ENCODE measurements at regions not wholly inside any gene's neighbourhood (a gene's known extent, or its start where the extent isn't known, plus 50 kb on each side); places are given as distances from the start of the nearest gene placed in this dataset.

DNA sequence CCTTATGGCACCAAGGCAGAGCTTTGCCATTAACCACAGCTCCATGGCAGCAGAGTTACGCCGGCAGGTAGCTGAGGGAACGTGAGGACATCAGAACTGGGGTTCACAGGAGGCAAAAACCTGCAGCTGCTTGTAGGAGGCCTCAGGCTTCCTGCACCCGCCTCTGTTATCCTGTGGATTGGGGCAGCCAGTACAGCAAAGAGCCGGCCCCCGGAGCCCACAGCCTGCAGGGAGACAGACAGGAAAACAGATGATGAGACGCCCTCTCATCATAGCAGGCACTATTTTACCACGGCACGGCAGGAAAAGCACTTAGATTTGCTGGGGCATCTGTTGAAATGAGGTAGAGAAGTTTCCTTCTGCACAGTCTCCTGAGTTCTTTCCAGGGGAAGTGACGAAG, 870.3 kb downstream of the TBC1D22A start:
- Histone ChIP-seq H3K9ac (ENCODE audit: low read length in 2 of 2) (no peak overlapping the region), H3K9me3 (ENCODE audit: control insufficient read depth in 2 of 2, low read length in 2 of 2) (peaks cover 3 to 5% of the 10 kb centered on the region in 2 donors), H3K4me1 (ENCODE audit: control insufficient read depth, insufficient read depth, low read length) (no peaks in the 10 kb centered on the region), H3K27me3 (ENCODE audit: control insufficient read depth in 1 of 2, insufficient read depth in 2 of 2, low read length in 2 of 2) (peaks cover 0 to 5% of the 10 kb centered on the region in 2 donors), H3K36me3 (ENCODE audit: control insufficient read depth in 2 of 2, insufficient read depth in 2 of 2, low read length in 2 of 2) (no peaks in the 10 kb centered on the region), H3K27ac (ENCODE audit: low read length) (no peak overlapping the region), H3K4me3 (ENCODE audit: low read length in 2 of 2) (no peak overlapping the region)

DNA sequence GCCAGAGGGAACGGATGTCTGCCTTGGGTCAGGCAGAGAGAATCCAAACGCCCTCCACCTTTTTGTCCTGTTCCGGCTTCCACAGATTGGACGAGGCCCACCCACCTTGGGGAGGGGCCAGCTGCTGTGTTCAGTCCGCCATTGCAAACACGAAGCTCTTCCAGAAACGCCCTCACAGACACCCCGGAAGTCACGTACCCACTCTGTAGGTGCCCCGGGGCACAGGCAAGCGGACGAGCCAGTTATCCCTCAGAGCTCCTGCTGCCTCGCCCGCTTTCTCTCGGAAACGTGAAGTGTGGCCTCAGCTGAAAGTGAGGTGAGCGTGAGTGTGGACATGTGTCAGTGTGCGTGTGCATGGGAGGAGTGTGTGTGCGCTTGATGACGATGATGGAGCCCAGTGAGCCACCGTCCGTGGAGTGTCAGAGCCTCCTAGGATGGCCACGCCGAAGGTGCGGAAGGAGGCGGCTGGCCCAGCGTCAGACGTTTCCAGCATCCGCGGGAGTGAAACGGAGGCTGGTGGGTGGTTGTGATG, 869.2 kb downstream of the TBC1D22A start:
- H3K4me1 ChIP-seq (ENCODE audit: control insufficient read depth, insufficient read depth, low read length) = peaks cover 4% of the 10 kb centered on the region
- peaks cover 0 to 5% of the 10 kb centered on the region in 2 donors for H3K27me3 ChIP-seq (ENCODE audit: control insufficient read depth in 1 of 2, insufficient read depth in 2 of 2, low read length in 2 of 2)
- no peak overlapping the region for H3K4me3 ChIP-seq (ENCODE audit: low read length in 2 of 2)

DNA sequence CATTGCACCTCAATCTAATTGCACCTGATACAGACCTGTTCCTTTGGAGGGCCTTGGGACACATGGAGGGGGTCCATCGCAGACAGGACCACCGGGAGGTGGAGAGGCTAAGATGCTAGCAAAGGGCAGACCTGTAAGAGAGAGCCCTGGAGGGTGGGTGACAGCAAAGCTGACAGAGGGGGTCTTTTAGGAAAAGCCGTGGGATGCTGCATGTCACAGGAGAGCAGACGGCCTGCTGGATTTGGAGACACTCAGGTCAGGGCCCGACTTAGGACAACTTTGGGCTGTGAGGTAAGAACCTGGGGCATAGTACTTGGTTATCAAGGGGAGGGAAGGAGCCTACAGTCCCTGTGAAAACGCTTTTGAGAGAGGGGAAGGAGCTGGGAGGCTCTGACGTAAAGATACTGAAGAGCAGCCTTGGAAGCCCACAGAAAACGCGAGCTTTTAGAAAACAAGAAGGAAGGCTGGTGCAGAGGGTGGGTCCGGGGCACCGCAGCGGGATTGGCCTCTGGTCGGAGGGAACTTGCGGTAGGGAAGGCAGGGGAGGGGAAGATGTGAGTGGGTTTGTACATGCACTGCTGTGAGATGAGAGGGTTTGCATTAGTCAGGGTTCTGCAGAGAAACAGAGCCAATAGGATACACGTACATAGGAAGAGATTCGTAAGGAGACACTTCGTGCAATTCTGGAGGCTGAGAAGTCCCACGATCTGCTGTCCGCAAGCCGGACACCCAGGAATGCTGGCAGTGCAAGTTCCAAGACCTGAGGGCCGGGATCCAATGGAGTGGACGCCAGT, 868.5 kb downstream of the TBC1D22A start:
- Histone ChIP-seq H3K4me1 (ENCODE audit: control insufficient read depth, insufficient read depth, low read length) (peaks cover 4% of the 10 kb centered on the region), H3K27me3 (ENCODE audit: control insufficient read depth in 1 of 2, insufficient read depth in 2 of 2, low read length in 2 of 2) (peaks cover 0 to 5% of the 10 kb centered on the region in 2 donors), H3K27ac (ENCODE audit: low read length) (no peak overlapping the region), H3K9ac (ENCODE audit: low read length in 2 of 2) (no peak overlapping the region), H3K36me3 (ENCODE audit: control insufficient read depth in 2 of 2, insufficient read depth in 2 of 2, low read length in 2 of 2) (no peaks in the 10 kb centered on the region), H3K9me3 (ENCODE audit: control insufficient read depth in 2 of 2, low read length in 2 of 2) (peaks cover 3 to 5% of the 10 kb centered on the region in 2 donors), H3K4me3 (ENCODE audit: low read length in 2 of 2) (no peak overlapping the region)

More for the DNA sequence above, 869.2 kb downstream of the TBC1D22A start:
- Histone ChIP-seq H3K9me3 (ENCODE audit: control insufficient read depth in 2 of 2, low read length in 2 of 2) (peaks cover 3 to 5% of the 10 kb centered on the region in 2 donors), H3K27ac (ENCODE audit: low read length) (no peak overlapping the region), H3K36me3 (ENCODE audit: control insufficient read depth in 2 of 2, insufficient read depth in 2 of 2, low read length in 2 of 2) (no peaks in the 10 kb centered on the region), H3K9ac (ENCODE audit: low read length in 2 of 2) (no peak overlapping the region)

DNA sequence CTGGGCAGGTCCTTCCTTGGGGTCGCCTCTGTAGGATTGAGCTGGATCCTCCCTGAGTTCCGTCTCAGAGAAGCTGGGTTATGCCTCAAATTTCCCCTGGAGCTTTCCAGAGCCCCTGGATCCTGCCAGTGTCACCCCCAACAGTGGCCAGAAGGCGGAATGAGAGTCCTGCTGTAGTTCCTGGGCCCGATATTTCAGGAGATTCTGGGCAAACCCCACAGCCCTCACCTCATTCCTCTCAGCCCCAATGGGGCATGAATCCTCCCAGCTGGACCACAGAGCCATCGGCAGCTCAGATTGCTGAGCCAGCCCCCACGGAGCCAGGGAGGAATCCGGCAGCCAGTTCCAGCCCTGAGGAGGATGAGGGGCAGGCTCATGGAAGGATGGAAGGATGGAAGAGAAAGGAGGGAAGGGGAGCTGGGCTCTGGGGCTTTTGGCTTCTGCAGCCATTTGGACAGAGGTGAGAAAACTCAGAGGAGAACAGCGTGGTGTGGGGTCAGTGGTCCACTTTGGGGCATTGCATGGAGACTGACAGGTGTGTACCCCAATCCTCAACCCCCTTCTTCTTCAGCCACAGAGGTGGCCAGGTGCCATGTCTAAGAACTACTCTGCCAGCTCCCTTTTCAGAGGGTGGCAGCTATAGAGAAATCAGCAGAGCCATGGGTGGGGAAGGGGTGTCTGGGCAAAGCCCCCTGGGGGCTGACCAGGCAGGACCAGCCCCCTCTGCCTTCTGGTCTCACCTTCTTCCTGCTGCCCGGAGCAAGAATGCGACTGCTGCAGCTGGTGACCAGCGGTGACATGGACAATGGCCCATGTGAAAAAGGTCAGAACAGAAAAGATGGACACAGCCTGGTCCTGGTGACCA, 867.6 kb downstream of the TBC1D22A start:
- no peak overlapping the region for H3K9ac ChIP-seq (ENCODE audit: low read length in 2 of 2)
- H3K27me3 ChIP-seq (ENCODE audit: control insufficient read depth in 1 of 2, insufficient read depth in 2 of 2, low read length in 2 of 2) = peaks cover 0 to 5% of the 10 kb centered on the region in 2 donors
- no peak overlapping the region for H3K4me3 ChIP-seq (ENCODE audit: low read length in 2 of 2)
- no peak overlapping the region for H3K27ac ChIP-seq (ENCODE audit: low read length)
- no peaks in the 10 kb centered on the region for H3K36me3 ChIP-seq (ENCODE audit: control insufficient read depth in 2 of 2, insufficient read depth in 2 of 2, low read length in 2 of 2)
- H3K4me1 ChIP-seq (ENCODE audit: control insufficient read depth, insufficient read depth, low read length) = peaks cover 4% of the 10 kb centered on the region
- peaks cover 3 to 5% of the 10 kb centered on the region in 2 donors for H3K9me3 ChIP-seq (ENCODE audit: control insufficient read depth in 2 of 2, low read length in 2 of 2)

DNA sequence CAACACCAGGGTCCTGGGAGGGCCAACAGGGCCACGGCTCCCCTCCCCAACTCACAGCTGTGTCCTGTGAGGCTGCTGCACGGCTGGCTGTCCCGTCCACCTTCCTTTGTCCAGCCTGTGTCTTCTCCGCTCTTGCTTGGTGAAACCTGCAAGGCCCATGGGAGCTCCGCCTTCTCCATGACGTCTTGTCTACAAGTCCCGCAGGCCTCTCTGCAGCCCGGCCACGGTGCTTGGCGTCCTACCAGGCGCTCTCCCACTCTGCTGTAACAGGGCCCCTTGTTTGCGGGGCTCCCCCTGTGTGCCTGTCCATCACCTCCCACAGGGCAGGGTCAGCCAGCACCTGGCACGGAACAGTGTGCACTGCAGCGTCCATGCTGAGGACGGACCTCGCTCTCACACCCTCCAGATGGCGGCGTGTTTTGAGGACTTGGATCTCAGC, 866.8 kb downstream of the TBC1D22A start:
- H3K9me3 ChIP-seq (ENCODE audit: control insufficient read depth in 2 of 2, low read length in 2 of 2) = peaks cover under 1 to 5% of the 10 kb centered on the region in 2 donors
- no peak overlapping the region for H3K27ac ChIP-seq (ENCODE audit: low read length)
- no peak overlapping the region for H3K4me3 ChIP-seq (ENCODE audit: low read length in 2 of 2)
- peaks cover 0 to 5% of the 10 kb centered on the region in 2 donors for H3K27me3 ChIP-seq (ENCODE audit: control insufficient read depth in 1 of 2, insufficient read depth in 2 of 2, low read length in 2 of 2)
- H3K36me3 ChIP-seq (ENCODE audit: control insufficient read depth in 2 of 2, insufficient read depth in 2 of 2, low read length in 2 of 2) = no peaks in the 10 kb centered on the region
- H3K4me1 ChIP-seq (ENCODE audit: control insufficient read depth, insufficient read depth, low read length) = peaks cover 4% of the 10 kb centered on the region
- no peak overlapping the region for H3K9ac ChIP-seq (ENCODE audit: low read length in 2 of 2)

DNA sequence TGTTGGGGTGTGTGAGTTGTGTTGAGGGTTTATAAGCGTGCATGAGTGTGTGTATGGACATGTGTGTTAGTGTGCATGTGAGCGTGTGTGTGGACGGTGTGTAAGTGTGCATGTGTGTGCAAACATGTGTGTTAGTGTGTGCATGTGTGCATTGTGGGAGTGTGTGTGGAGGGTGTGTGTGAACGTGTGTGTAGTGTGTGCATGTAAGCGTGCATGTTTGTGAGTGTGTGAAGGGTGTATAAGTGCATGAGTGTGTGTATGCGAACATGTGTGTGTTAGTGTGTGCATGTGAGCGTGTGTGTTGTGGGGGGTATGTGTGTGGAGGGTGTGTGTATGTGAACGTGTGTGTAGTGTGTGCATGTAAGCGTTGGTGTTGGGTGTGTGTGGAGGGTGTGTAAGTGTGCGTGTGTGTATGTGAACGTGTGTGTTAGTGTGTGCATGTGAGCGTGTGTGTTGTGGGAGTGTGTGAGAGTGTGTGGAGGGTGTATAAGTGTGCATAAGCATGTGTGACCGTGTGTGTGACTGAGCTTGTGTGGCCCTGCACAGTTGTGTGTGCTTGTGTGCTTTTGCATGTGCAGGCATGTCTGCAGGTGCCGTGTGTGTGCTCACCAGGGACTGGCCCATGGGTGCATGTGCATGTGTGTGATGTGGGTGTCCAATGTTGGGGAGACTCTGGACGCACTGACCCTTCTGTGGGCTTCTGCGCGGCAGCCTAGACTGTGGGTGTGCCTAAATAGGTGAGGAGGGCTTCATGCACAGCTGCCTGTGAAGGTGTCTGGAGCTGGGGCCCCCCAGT, 866.2 kb downstream of the TBC1D22A start:
- Histone ChIP-seq H3K4me3 (ENCODE audit: low read length in 2 of 2) (no peak overlapping the region), H3K9me3 (ENCODE audit: control insufficient read depth in 2 of 2, low read length in 2 of 2) (peaks cover 0 to 1% of the 10 kb centered on the region in 2 donors), H3K9ac (ENCODE audit: low read length in 2 of 2) (no peak overlapping the region), H3K4me1 (ENCODE audit: control insufficient read depth, insufficient read depth, low read length) (peaks cover 4% of the 10 kb centered on the region), H3K27ac (ENCODE audit: low read length) (no peak overlapping the region), H3K36me3 (ENCODE audit: control insufficient read depth in 2 of 2, insufficient read depth in 2 of 2, low read length in 2 of 2) (no peaks in the 10 kb centered on the region), H3K27me3 (ENCODE audit: control insufficient read depth in 1 of 2, insufficient read depth in 2 of 2, low read length in 2 of 2) (peaks cover 0 to 5% of the 10 kb centered on the region in 2 donors)

DNA sequence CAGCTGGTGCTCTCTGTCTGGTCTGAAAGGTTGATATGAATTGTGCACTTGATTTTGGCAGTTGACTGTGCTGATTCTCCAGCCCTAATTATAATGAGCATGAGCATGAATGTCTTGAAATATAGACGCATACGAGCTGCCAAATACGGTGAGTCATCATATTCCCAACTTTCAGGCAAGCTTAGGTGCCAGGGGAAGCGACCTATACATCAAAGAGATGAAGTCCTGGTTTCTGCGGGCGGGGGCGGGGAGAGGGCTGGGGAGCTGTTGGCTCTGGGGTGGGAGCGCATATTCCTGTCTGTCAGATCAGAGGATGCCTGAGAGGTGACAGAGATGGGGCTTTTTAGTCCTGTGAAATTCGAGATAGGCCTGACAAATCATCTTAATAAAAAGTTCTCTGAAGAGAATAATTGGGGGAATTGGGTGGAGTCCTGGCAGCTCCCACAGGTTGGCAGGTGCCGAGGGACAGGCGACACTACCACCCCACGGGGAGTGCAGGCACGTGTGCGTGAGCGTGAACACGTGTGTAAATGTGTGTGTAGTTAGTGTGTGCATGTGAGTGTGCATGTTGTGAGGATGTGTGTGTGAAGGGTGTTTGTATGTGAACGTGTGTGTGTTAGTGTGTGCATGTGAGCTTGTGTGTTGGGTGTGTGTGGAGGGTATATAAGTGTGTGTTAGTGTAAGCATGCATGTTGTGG, 865.3 kb downstream of the TBC1D22A start:
- Histone ChIP-seq H3K36me3 (ENCODE audit: control insufficient read depth in 2 of 2, insufficient read depth in 2 of 2, low read length in 2 of 2) (no peaks in the 10 kb centered on the region), H3K27ac (ENCODE audit: low read length) (no peak overlapping the region), H3K4me1 (ENCODE audit: control insufficient read depth, insufficient read depth, low read length) (peaks cover 4% of the 10 kb centered on the region), H3K9me3 (ENCODE audit: control insufficient read depth in 2 of 2, low read length in 2 of 2) (no peaks in the 10 kb centered on the region), H3K4me3 (ENCODE audit: low read length in 2 of 2) (no peak overlapping the region), H3K9ac (ENCODE audit: low read length in 2 of 2) (no peak overlapping the region), H3K27me3 (ENCODE audit: control insufficient read depth in 1 of 2, insufficient read depth in 2 of 2, low read length in 2 of 2) (peaks cover 0 to 5% of the 10 kb centered on the region in 2 donors)

DNA sequence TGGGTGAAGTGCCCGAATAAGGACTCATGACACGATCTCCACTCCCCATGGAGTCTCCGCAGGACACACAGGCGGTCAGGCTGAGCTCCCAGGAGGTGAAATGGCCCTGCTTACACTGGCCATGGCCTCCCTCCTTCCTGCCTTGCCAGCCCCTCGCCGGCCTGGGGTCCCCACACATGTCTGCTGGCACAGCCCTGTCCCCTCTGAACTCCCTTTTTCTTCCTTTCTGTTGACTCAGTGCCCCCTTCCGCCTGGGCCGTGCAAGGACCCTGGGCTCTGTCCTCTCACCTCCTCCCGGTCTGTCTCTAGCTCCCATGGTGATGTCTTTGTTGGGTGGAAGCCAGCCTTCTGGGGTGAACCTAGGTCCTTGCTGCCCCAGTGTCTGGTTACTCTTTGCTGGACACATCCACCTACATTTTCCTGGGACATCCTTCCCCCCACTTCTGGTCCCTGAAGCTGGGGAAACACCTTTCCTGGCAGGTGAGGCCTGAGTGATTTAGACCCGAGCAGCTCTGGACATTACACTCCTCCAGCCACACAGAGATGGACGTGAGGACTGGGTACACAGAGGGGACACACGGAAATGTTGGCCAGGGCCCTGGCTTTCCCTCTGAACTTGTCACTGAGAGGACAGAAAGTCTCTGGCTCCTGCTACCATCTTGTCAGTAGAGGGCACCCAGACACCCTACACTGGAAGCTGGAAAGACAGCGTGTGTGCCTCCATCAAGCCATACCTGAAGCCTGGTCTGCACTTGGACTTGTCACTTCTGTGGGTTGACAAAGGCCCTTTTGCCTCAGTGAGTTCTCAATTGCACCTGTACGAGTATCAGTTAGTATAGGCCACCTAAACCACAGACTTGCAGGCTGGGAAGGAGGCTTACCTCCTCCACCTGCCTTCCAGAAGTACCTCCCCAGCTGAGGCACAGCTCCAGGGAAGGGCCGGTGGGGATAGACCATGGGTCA, 864.3 kb downstream of the TBC1D22A start:
- Histone ChIP-seq H3K9ac (ENCODE audit: low read length in 2 of 2) (no peak overlapping the region), H3K27me3 (ENCODE audit: control insufficient read depth in 1 of 2, insufficient read depth in 2 of 2, low read length in 2 of 2) (peaks cover 0 to 5% of the 10 kb centered on the region in 2 donors), H3K4me3 (ENCODE audit: low read length in 2 of 2) (no peak overlapping the region), H3K4me1 (ENCODE audit: control insufficient read depth, insufficient read depth, low read length) (peaks cover 4% of the 10 kb centered on the region), H3K9me3 (ENCODE audit: control insufficient read depth in 2 of 2, low read length in 2 of 2) (no peaks in the 10 kb centered on the region), H3K36me3 (ENCODE audit: control insufficient read depth in 2 of 2, insufficient read depth in 2 of 2, low read length in 2 of 2) (no peaks in the 10 kb centered on the region), H3K27ac (ENCODE audit: low read length) (no peak overlapping the region)

Data from stomach smooth muscle (tissue), 2 donors.